Stimulated activated memory B cell treated with anti-CD40 and anti-IgM and Interleukin-4, amounts not matched to agents 10 μg/mL and 1 μg/mL and 100 μg/mL, for 72 hours (primary cell): ENCODE measurements at regions not wholly inside any gene's neighbourhood (a gene's known extent, or its start where the extent isn't known, plus 50 kb on each side); places are given as distances from the start of the nearest gene placed in this dataset.

Source experiments
- ATAC-seq: fragments of 150-1000 bp; cut with Tn5 transposase; 2 replicates; pipeline ENCODE4 v1.10.0; 2021
- H3K27ac Mint-ChIP-seq: one replicate; pipeline ENCODE4 v1.8.0; 2022; ENCODE audit warnings: mild to moderate bottlenecking, mixed read lengths
- H3K27me3 Mint-ChIP-seq: one replicate; pipeline ENCODE4 v1.8.0; 2022; ENCODE audit warnings: mixed read lengths
- H3K36me3 Mint-ChIP-seq: one replicate; pipeline ENCODE4 v1.8.0; 2022; ENCODE audit warnings: mixed read lengths
- H3K4me1 Mint-ChIP-seq: one replicate; pipeline ENCODE4 v1.8.0; 2022; ENCODE audit warnings: mixed read lengths
- H3K4me3 Mint-ChIP-seq: one replicate; pipeline ENCODE4 v1.8.0; 2022; ENCODE audit warnings: mild to moderate bottlenecking, moderate library complexity, mixed read lengths
- H3K9me3 Mint-ChIP-seq: one replicate; pipeline ENCODE4 v1.8.0; 2022; ENCODE audit warnings: mixed read lengths

GRCh38 chr5:117942861-117943519 lies 1045.4 kb downstream of the DTWD2 start:
- no peak overlapping the region for H3K4me3 Mint-ChIP-seq
- no peaks in the 10 kb centered on the region for H3K27me3 Mint-ChIP-seq
- no peaks in the 10 kb centered on the region for H3K4me1 Mint-ChIP-seq
- no peak overlapping the region for H3K27ac Mint-ChIP-seq
- no peaks in the 10 kb centered on the region for H3K36me3 Mint-ChIP-seq
- ATAC-seq = no peak
- peaks cover 3% of the 10 kb centered on the region for H3K9me3 Mint-ChIP-seq

- ATAC-seq = no peak
- no peaks in the 10 kb centered on the region for H3K27me3 Mint-ChIP-seq
- H3K36me3 Mint-ChIP-seq = no peaks in the 10 kb centered on the region
- H3K4me3 Mint-ChIP-seq = no peak overlapping the region
- no peaks in the 10 kb centered on the region for H3K9me3 Mint-ChIP-seq
- peaks cover 6% of the 10 kb centered on the region for H3K4me1 Mint-ChIP-seq
- H3K27ac Mint-ChIP-seq = no peak overlapping the region
Observed at GRCh38 chr5:117893211-117893610, 1095.1 kb downstream of the DTWD2 start.

GRCh38 chr5:117892360-117892759 lies 1096.0 kb downstream of the DTWD2 start:
- Mint-ChIP-seq H3K27ac (no peak overlapping the region), H3K4me1 (peaks cover 6% of the 10 kb centered on the region), H3K36me3 (no peaks in the 10 kb centered on the region), H3K9me3 (no peaks in the 10 kb centered on the region), H3K4me3 (no peak overlapping the region), H3K27me3 (no peaks in the 10 kb centered on the region)
- no peak for ATAC-seq

GRCh38 chr5:117889596-117889995 lies 1098.8 kb downstream of the DTWD2 start:
- Mint-ChIP-seq H3K27ac (no peak overlapping the region), H3K4me3 (no peak overlapping the region), H3K27me3 (no peaks in the 10 kb centered on the region), H3K36me3 (no peaks in the 10 kb centered on the region), H3K4me1 (peaks cover 6% of the 10 kb centered on the region), H3K9me3 (peaks cover 4% of the 10 kb centered on the region)
- ATAC-seq = no peak

GRCh38 chr5:117888688-117889087 lies 1099.7 kb downstream of the DTWD2 start:
- peaks cover 4% of the 10 kb centered on the region for H3K9me3 Mint-ChIP-seq
- H3K27ac Mint-ChIP-seq = no peak overlapping the region
- no peaks in the 10 kb centered on the region for H3K36me3 Mint-ChIP-seq
- H3K27me3 Mint-ChIP-seq = no peaks in the 10 kb centered on the region
- no peak for ATAC-seq
- H3K4me1 Mint-ChIP-seq = peaks cover 6% of the 10 kb centered on the region
- no peak overlapping the region for H3K4me3 Mint-ChIP-seq

- H3K27me3 Mint-ChIP-seq = no peaks in the 10 kb centered on the region
- H3K27ac Mint-ChIP-seq = no peak overlapping the region
- peaks cover 4% of the 10 kb centered on the region for H3K9me3 Mint-ChIP-seq
- H3K4me3 Mint-ChIP-seq = no peak overlapping the region
- H3K4me1 Mint-ChIP-seq = no peaks in the 10 kb centered on the region
- H3K36me3 Mint-ChIP-seq = no peaks in the 10 kb centered on the region
- ATAC-seq = no peak
Observed at GRCh38 chr5:117881426-117882230, 1106.7 kb downstream of the DTWD2 start.

GRCh38 chr5:117880932-117881331 lies 1107.4 kb downstream of the DTWD2 start:
- Mint-ChIP-seq H3K36me3 (no peaks in the 10 kb centered on the region), H3K4me3 (no peak overlapping the region), H3K4me1 (no peaks in the 10 kb centered on the region), H3K27me3 (no peaks in the 10 kb centered on the region), H3K27ac (no peak overlapping the region), H3K9me3 (peaks cover 3% of the 10 kb centered on the region)
- no peak for ATAC-seq

GRCh38 chr5:117877731-117878130 lies 1110.6 kb downstream of the DTWD2 start:
- Mint-ChIP-seq H3K4me3 (no peak overlapping the region), H3K36me3 (no peaks in the 10 kb centered on the region), H3K27ac (no peak overlapping the region), H3K4me1 (no peaks in the 10 kb centered on the region), H3K27me3 (no peaks in the 10 kb centered on the region), H3K9me3 (no peaks in the 10 kb centered on the region)
- ATAC-seq = no peak

GRCh38 chr5:117872798-117873368 lies 1115.5 kb downstream of the DTWD2 start:
- no peak overlapping the region for H3K27ac Mint-ChIP-seq
- no peaks in the 10 kb centered on the region for H3K36me3 Mint-ChIP-seq
- no peaks in the 10 kb centered on the region for H3K27me3 Mint-ChIP-seq
- H3K4me1 Mint-ChIP-seq = no peaks in the 10 kb centered on the region
- no peaks in the 10 kb centered on the region for H3K9me3 Mint-ChIP-seq
- ATAC-seq = no peak
- no peak overlapping the region for H3K4me3 Mint-ChIP-seq

GRCh38 chr5:117869596-117869995 lies 1118.8 kb downstream of the DTWD2 start:
- Mint-ChIP-seq H3K36me3 (no peaks in the 10 kb centered on the region), H3K9me3 (peaks cover 2% of the 10 kb centered on the region), H3K4me3 (no peak overlapping the region), H3K4me1 (no peaks in the 10 kb centered on the region), H3K27me3 (no peaks in the 10 kb centered on the region), H3K27ac (no peak overlapping the region)
- ATAC-seq = no peak

- H3K4me3 Mint-ChIP-seq = no peak overlapping the region
- H3K36me3 Mint-ChIP-seq = no peaks in the 10 kb centered on the region
- no peaks in the 10 kb centered on the region for H3K4me1 Mint-ChIP-seq
- no peak for ATAC-seq
- H3K27ac Mint-ChIP-seq = no peak overlapping the region
- no peaks in the 10 kb centered on the region for H3K27me3 Mint-ChIP-seq
- H3K9me3 Mint-ChIP-seq = peaks cover 2% of the 10 kb centered on the region
Observed at GRCh38 chr5:117863586-117864296, 1124.6 kb downstream of the DTWD2 start.

GRCh38 chr5:117860550-117860949 lies 1127.8 kb downstream of the DTWD2 start:
- no peaks in the 10 kb centered on the region for H3K27me3 Mint-ChIP-seq
- no peaks in the 10 kb centered on the region for H3K4me1 Mint-ChIP-seq
- no peak overlapping the region for H3K4me3 Mint-ChIP-seq
- H3K9me3 Mint-ChIP-seq = peaks cover 3% of the 10 kb centered on the region
- no peak overlapping the region for H3K27ac Mint-ChIP-seq
- no peak for ATAC-seq
- no peaks in the 10 kb centered on the region for H3K36me3 Mint-ChIP-seq

GRCh38 chr5:117859176-117859575 lies 1129.2 kb downstream of the DTWD2 start:
- no peak overlapping the region for H3K27ac Mint-ChIP-seq
- no peak overlapping the region for H3K4me3 Mint-ChIP-seq
- ATAC-seq = no peak
- H3K4me1 Mint-ChIP-seq = no peaks in the 10 kb centered on the region
- H3K9me3 Mint-ChIP-seq = peaks cover 3% of the 10 kb centered on the region
- H3K36me3 Mint-ChIP-seq = no peaks in the 10 kb centered on the region
- no peaks in the 10 kb centered on the region for H3K27me3 Mint-ChIP-seq

- H3K4me1 Mint-ChIP-seq = no peaks in the 10 kb centered on the region
- no peaks in the 10 kb centered on the region for H3K27me3 Mint-ChIP-seq
- H3K27ac Mint-ChIP-seq = no peak overlapping the region
- H3K9me3 Mint-ChIP-seq = peaks cover 3% of the 10 kb centered on the region
- H3K36me3 Mint-ChIP-seq = no peaks in the 10 kb centered on the region
- H3K4me3 Mint-ChIP-seq = no peak overlapping the region
- ATAC-seq = no peak
Observed at GRCh38 chr5:117856713-117857112, 1131.6 kb downstream of the DTWD2 start.

- no peak for ATAC-seq
- Mint-ChIP-seq H3K4me3 (no peak overlapping the region), H3K27ac (no peak overlapping the region), H3K27me3 (no peaks in the 10 kb centered on the region), H3K4me1 (no peaks in the 10 kb centered on the region), H3K36me3 (no peaks in the 10 kb centered on the region), H3K9me3 (peaks cover 4% of the 10 kb centered on the region)
Observed at GRCh38 chr5:117837786-117838185, 1150.6 kb downstream of the DTWD2 start.
